Stimulated activated CD8-positive, alpha-beta memory T cell treated with anti-CD3 and anti-CD28 coated beads, Interleukin-4, amount 100 ng/mL, for 4 hours (primary cell): ENCODE measurements at regions not wholly inside any gene's neighbourhood (a gene's known extent, or its start where the extent isn't known, plus 50 kb on each side); places are given as distances from the start of the nearest gene placed in this dataset.

Experiments
- DNase-seq, 2 donors: peaks; one replicate each; pipeline ENCODE4 v3.0.0-alpha.2; 2020; ENCODE audit warnings: low read depth in 2 of 2, low spot score in 1 of 2

DNA sequence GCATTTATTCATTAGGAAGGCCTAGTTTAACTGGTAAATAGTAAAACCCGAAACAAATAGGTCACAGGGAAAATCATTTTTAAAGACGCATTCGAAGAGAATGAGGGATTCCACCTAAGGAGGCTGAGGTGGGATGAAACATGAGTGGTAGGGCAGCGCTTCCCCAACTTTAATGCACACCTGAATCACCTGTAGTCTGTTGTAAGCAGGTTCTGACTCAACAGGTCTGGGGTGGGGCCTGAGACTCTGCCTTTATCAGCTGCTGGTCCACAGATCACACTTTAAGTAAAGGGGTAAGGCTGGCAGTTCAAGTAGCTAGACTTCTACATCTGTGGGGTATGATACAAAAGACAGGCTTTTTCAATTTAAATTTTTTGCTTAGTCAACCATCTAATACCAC, 223.5 kb upstream of the UBE2E2 start:
- DNase-seq: no peak

DNA sequence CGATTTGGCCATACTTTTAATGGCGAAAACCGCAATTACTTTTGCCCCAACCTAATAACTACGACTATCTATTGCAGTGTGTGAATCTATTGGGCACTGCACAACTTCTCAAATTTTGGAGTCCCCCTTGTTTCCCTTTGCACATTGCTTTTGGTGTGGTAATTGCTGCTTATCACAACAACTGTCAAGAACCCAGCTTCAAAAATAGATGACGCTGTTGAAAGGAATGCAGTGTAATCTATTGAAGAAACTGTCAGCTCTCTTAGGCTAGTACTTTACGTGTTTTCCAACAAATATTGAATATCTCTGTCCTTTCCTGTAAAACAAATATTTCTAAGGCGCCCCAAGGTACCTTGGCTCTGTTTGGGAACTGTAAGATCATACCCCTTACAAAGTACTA, 222.8 kb upstream of the UBE2E2 start:
- DNase-seq: no peak

DNA sequence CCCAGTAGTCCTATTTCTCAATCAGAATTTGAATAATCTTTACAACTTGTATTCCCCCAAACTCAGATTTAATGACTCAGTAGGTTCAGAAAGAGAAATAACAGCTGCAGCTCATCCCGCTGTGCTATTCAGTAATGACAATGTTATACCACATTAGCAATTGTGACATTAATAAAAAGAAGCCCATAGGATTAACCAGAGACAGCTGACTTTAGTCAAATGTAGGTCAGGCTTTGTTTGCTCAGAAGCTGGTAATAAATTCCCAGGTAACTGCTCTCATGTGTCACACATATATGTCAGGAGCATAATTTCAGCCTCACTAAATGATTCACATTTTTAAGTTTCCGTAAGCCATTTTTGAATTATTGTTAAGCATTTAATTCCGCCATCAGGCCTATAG, 222.0 kb upstream of the UBE2E2 start:
- no peak for DNase-seq

DNA sequence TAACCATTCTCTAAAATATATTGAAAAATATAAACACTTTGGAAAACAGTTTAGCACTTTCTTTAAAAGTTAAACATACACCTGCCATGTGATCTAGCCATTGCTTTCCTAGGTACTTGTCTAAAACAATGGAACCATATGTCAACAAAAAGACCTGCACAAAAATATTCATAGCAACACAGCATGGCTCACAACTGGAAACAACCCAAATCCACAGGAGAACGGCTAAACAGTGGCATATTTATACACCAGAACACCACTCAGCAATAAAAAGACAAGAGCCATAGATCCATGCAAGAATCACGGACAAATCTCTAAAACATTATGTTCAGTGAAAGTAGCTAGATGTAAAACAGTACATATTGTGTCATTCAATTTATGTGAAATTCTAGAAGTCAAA, 221.3 kb upstream of the UBE2E2 start:
- DNase-seq: no peak

DNA sequence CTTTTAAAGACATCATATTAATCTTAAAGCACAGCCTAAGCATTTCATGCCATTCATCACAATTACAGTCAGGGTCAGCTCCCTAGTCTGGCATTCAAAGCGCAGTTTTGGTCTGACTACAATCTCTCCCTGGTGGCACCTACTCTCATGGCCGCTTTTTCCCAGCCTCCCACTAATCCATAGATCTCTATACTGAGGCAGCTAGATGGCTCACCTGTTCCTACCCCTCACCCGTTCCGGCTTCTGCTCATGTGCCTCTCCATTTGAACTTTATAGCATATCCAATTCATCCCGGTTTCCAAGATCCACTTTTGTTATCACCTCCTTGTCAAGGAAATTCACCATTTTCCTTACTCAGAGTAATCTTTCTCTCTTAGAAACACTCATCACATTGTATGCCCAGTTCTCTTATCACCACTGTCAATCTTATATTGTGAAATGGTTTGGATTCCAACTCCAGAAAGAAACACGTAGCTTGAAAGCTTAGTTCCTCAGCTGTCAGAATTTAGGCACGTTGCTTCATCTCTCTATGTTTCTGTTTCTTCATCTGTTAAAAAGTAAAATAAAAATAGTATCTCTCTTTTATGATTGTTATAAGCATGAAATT, 220.0 kb upstream of the UBE2E2 start:
- DNase-seq: no peak

DNA sequence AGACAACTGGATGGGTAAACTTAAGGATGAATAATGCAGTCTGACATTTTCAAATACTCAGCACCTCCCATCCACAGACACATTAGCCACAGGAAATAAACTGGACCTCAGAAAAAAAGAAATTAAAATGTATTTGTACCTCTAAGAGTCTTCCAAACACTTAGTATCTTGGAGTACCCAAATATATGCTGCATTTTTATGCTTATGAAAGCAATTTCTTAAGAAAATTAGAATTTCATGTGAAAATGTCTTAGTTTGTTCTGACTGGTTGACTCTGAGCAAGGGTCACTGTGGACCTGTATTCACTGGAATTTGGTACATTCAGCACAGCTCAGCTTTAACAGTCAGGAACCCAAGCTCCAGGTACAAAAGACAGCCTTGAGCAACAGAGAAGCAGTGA, 216.2 kb upstream of the UBE2E2 start:
- no peak for DNase-seq

DNA sequence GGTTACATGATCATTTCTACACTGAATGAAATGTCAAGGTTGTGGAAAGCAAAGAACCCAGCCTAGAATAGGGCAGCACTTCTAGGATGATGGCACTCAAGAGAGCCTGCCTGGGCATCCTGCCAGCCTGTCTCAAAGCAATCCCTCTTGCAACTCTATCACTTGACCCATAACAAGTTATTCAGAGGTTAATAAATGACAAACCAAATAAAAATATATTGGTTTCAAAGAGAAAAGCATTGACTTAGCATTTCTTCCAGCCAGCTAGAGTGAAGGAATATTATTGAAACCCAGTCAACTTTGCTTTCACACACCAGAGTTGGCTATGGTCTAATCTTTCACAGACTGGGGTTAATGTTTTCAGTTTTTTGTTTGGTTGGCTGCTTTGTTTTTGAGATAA, 214.6 kb upstream of the UBE2E2 start:
- no peak for DNase-seq

DNA sequence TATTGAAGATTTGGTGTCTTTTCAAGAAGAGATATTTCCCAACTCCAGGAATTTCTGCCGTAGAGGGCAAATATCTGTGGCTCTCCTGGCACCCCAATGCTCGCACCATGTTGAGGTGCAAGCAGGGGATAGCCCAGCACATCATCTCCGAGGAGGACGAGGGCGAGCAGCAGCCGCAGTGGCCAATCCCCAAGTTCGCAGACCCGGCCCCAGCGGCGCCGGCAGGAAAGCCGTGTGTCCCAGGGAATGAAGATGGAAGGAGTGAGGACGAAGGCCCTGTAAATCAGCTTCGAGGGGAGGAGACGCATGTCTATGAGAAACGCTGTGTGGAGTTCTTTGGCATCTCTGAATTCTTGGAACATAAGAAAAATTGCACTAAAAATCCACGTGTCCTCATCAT, 213.4 kb upstream of the UBE2E2 start:
- DNase-seq: no peak

DNA sequence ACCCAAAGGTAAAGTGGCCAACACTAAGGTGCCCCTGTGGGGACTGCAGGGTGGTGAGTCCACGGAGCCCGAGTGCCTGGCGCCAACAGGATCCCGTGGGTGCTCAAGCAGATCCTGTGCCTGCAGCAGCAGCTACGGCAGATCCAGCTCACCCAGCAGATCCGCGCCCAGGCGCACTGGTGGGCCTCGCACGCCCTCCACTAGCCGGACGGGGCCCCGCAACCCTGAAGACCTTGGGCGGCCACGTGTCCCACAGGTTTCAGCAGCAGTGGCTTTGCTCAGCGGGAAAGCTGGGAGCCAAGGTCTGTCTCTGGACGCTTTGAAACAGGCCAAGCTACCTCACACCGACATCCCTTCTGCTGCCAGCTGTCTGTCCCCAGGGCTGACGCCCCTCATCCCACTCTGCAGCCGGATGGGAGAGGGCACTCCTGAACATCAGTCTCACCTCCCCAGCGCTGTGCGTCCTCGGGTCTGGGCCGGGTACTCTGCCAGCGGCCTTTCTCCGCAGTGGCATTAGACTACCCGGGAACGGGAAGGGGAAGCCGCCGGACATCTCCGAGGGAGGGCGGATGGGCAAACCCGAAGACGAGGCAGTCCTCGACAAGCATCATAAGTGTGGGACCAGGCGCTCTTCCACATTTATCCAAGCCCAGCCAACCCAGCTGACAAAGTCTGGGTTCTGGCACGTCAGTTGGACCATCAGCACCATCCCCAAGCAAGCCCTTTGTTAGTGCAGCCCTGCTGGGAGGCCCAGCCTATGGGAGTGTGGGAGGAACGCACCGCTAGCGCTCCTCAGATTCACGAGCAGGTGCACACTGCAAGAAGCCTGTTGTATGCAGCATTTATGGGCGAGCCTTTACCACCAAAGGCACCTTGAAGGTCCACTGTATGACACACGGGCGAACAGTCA, 212.6 kb upstream of the UBE2E2 start:
- no peak for DNase-seq

DNA sequence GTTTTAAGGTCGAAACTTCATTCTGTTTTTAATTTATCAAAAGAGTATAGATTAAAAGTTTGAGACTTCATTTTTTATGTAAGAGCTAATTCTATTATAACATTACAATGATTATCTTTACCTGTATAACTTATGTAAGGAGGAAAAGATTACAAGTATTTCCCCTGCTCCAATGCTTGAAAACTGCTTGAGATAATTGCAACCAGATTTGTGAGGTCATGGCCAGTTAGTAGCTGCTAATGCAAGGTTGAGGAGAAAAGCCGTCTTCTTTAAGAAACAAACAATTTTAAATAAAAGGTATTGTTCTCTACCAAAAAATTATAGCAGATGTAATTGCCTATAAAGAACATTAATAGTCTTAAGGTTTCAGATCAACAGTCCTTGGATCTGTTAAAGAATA, 208.3 kb upstream of the UBE2E2 start:
- DNase-seq: no peak

DNA sequence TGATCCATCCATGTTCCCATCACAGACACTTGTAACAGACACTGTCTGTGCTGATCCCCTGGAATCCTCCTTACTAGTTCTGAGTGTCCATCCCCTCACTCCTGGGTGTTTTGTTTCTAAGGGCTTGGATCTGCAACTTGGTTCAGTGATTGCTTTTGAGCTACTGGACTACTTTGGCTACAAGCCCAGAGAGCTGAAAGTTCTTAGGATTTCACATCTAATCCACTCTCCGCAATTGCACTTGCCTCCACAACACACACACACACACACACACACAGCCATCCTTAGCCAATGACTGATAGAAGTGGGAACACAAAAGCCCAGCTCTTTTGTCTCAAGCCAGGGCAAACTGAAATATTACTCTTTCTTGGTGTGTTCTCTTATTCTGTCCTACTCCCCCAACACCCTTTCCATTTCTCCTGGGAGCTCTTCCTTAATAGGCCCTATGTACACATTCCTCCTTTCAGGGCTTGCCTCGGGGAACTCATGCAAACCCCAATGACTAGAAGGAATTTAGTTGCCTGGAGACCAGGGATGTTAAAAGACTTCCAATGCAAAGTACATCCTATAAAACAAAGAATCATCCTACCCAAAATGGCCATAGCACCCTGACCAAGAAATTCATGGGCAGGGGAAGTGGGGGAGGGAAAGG, 206.1 kb upstream of the UBE2E2 start:
- DNase-seq: no peak

DNA sequence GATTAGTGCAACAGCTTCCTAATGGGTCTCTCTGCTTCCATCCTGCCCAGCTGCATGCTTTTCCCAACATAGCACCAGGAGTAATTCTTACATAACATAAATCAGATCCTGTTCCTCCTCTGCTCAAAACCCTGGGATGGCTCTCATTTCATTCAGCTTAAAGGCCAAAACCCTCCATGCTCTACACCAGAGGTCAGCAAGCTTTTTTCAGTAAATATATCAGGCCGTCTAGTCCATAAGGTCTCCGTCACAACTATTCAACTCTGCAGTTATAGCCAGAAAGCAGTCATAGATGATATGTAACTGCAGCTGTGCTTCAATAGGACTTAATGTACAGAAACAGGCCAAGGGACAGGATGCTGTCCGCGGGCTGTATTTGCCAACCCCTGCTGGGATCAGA, 202.8 kb upstream of the UBE2E2 start:
- DNase-seq: no peak

DNA sequence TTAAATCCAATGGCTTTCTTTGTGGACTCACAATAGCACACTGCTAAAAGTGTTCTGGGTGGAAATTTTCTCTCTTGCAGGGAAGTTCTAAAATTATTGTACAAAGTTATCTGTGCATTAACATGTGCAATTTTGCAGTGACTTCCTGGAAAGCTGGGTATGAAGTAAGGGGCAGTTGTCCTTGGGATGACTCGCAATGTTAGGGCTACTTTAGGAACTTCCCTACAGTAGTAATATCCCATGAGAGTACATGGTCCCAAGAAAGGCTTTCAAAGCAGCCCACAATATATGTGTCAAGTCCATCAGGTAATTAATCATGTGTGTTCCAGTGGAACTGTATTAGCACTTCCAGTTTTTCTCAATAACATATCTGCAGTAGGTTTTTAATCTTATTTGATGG, 201.0 kb upstream of the UBE2E2 start:
- no peak for DNase-seq

DNA sequence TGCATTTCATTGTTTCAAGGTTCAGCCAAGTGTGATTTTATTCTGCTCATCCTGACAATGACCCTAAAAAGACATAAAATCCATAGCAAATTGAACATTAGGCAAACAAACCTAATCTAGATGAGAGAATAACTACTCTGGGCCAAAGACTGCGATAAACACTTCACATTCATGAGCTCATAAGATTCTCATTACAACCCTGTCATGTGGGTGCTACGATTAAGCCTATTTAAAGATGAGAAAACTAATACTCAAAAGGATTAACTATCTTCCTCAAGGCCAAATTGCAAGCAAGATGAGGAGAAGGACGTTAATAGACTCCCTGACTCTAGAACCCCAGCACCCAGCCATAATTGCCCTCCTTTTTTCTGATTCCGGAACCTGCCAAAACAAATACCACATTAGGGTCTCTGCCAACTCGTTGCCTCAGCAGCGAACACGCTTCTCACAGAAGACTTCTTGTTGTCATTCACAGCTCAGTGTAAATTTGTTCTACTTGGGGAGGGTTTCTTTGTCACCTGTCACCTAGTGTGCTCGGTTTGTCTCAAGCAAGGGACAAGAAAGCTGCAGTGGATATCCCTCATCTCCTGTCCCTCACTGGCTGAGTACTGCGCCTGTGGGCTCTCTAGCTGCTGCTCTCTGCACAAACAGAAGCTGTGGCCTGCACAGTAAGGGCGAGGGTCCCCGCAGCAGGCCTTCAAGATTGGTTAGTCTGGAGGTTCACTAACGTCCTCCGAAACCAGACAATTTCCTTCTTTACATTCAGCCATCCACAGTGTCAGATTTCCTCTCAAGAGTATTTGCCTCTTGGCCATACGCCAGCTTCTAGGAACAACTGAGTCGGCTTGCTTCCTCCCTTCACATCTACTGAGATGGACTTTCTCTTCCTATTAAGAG, 200.0 kb upstream of the UBE2E2 start:
- no peak for DNase-seq

DNA sequence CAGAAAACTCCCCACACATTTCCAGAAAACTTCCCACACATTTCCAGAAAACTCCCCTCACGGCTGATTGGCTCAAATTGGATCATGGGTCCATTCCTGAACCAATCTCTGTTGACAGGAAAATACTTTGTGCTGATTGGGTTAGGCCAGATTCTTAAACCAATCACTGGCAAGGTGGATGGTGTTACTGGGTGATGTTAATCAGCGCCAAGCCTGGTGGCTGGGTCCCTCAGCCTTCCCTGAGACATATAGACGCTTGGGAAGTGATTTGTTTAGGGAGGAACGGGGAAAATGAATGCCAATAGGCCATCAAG, 199.4 kb upstream of the UBE2E2 start:
- no peak for DNase-seq

DNA sequence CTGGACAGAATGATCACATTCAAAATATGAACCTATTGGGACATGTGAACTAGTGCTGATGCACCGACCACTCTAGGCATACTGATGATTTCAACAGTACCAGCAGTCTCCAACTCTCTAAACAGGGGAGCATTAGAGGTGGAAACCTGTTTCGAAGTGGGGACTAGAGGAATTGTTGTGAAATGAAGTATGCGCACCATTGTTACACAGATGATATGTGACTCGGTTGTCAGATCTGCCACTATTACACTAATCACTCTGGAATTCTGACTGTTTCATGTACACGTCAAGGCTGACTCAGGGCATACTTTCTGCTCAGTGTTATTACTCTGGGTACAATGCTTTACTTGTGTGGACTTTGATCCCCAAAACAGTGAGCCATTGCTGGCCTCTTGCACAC, 198.2 kb upstream of the UBE2E2 start:
- DNase-seq: no peak

DNA sequence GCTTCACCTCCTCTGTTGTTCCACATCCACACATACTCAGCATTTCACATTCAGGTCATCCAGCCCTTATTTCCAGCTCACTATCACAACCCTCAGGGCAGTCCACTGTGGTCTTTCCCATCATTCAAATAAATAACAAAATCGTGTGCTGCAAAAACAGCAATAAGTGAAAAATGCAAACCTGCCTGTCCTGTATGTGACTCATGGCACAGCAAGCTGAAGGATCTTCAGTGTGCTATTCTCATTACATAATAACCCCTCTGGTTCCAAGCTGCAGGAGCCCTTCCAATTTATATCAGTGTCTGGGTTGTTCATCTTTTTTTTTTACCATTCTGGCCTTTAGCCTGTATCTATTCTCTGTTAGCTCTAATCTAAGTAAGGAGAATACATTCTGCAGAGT, 185.3 kb upstream of the UBE2E2 start:
- no peak for DNase-seq

DNA sequence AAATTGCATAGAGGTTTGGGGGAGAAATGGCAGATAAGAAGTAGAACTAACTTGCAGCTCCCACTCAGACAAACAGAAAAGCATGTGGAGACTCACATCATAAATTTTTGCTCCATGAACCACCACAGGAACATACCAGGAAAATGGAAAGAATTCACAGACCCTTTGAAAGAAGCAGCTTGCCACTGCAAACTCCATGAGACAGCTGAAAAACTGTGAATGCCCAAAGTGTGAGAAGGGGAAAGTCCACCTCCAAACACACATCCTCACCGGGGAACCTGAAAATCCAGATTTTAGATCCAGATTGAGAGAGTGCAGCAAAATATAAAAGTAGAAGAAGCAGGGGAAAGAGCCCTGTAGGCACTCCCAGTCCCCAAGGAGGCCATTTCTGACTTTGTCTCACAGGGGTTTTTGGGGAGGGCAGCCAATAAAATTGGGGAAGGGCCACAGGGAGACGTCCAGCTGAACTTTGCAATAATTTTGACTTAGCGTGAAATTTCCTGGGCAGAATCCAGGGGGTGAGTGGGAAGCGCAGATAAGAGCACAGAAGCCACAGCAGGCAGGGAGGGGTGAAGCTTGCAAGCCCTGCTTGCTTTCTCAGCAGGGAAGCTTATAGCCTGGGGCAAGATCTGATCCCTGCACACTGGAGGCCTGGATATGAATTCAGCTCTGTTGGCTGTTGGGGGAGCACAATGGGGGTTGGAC, 183.4 kb upstream of the UBE2E2 start:
- no peak for DNase-seq

DNA sequence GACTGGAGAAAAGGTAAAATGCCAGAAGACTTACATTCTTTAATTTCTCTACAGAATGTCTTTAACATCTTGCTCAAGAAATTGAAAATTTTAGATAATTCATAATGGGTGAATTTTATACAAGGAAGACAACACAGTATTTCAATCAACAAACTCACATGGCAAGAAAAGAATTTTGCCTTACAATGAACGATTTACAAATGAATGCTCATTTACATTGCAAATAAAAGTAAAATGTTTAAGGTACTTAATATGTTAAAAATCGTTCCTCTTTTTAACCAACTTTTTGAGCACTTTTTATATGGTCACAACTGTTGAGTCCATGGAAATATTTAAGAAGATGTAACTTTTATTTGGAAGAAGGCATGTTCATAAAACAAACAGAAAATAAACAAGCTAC, 174.8 kb upstream of the UBE2E2 start:
- DNase-seq: no peak

DNA sequence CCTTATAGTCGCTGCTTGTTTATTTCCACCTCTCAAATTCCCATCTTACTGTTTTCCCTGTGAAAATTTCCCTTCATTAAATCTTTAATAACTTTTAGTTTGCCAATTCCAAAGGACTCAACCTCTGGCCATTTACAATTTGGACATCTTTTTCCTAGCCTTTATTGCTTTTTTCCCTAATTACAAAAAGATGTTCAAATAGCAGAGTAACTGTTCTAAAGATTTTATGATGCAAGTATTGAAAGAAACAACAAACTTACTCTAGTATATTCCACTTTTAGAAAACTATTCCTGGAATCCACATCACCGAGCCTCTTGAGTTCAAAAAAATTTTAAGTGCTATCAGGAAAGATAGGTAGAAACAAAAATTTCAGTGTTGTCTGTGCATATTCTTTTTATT, 174.1 kb upstream of the UBE2E2 start:
- no peak for DNase-seq
